ENCODE measurements at regions not wholly inside any gene's neighbourhood (a gene's known extent, or its start where the extent isn't known, plus 50 kb on each side); places are given as distances from the start of the nearest gene placed in this dataset.

DNA sequence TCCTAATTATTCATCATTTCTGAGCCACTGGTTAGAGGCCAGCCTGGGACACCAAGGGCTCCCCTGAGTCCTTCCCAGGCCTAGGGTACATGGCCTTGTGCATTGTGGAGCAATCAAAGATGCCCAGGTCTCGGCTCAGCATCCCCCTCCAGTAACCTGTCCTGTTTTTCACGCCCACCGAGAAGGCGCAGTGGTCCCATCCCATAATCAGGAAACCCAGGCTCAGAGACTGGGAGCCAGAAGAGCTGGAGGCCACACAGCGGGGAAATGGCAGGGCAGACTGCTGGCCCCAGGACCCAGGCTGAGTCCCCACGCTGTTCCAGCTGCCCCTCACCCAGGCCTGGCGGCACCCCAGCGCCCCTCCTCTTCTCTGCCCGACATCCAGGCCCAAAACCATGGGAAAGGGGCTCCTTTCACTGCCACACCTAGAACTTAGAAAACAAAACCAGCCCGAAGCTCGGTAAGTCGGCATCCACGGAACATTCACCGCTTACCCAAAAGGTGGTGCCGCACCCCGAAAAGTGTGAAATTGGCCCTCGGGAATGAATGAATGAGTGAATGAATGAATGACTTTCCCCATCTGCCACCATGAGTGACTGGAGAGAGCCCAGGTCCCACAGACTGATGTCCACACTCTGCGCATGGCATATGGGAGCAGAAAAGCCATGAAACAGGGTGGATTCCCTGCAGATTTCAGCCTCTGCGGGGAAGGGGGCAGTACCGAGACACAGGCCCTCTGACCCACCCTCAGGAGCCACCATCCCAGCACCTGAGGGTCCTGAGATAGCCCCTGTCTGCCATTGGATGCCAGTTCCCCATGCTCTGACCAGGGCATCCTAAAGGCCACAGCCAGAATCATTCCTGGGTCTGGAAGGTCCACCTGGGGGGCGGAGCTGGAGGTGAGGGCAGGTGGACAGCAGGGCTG is 132.5 kb downstream of the OLFM1 start:
- DNase-seq (ENCODE audit: low read depth), result no peak

DNA sequence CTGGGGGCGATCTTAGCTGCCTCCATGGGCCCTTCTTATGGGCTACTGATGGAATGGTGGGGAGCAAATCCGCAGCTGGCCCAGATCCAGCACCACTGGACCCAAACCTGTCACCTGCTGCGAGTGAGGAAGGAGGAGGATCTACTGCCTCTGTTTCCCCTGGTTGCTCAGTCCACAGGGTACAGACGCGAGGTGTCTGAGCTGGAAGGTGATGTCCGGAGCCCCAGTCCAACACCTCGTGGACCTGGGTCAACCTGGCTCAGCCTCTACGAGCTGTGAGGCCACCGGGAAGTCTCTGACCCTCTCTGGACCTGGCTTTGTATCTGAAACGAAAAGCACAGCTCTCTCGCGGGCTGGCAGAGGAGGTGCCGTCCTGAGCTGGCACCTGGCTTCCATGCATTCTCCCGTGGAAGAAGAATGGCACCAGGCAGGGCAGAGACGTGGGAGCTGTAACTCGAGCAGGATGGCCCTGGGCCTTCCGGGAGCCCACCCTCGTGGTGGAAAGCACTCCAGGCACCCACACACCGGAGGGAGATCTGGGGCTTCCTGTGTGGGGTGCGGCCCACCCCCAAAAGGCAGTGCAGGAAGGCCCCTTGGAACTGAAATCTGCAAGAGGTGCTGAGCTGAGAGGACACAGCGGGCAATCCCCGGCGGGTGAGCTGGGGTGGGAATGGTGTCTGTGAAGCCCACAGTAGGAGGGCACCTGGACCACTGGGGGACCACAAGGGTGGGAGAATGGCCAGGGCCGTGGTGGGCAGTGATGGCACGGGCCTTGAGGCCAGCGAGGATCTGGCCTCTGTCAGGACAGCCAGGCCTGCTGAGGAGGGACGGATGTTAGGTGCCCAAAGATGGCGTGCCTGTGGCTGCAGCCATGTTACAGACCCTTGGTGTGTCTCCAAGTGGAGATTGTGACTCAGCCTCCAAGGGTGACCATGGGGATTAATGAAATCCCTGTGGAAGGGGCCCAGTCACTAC is 133.4 kb downstream of the OLFM1 start:
- no peak for DNase-seq (ENCODE audit: low read depth)

DNA sequence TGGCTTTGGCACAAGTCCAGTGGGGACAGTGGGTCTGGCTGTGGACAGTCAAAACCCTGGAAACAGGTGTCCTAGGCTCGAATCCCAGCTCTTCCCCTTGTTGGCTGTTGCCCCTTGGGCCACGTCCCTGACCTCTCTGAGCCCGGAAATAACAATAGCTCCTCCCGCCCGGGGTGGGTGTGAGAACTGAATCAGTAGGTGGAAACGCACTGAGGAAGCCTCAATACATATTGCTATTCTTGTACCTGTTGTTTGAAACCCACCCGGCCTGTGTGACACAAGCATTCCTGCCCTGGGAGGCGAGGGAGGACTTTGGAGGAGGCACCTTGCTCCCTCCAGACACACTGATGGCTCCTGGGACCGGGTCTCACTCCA is 134.1 kb downstream of the OLFM1 start:
- DNase-seq (ENCODE audit: low read depth), result no peak

DNA sequence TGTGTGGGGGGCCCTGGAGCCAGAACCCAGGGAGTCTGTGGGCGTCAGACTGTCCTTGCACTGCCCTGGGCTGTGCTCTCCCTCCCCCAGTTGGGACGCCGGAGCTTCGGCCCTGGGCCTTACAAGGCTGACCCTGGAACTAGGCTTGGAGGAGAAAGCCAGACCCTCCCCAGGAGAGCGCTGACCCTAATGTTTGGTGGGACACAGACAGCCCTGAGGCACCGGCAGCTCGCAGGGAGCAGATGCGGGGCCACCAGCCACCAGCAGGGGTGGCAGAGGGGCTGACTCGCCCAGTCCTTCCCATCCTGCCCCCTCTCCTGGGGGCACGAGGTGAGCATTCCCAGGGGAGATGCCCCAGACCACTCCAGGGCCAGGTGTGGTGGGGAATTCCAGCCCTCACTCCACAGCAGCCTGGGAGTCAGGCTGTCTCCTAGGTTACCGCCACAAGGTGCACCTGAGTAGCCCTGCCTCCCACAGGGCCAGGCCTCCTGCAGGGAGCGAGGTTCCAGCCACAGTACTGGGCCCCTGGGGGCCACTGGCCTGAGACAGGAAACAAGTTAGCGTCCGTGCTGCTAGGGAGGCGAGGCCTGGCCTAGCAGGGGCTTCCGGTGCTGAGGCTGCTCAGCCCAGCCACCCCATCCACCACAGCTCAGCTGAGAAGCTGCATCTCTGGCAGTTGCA is 134.6 kb downstream of the OLFM1 start:
- no peak for DNase-seq (ENCODE audit: low read depth)

DNA sequence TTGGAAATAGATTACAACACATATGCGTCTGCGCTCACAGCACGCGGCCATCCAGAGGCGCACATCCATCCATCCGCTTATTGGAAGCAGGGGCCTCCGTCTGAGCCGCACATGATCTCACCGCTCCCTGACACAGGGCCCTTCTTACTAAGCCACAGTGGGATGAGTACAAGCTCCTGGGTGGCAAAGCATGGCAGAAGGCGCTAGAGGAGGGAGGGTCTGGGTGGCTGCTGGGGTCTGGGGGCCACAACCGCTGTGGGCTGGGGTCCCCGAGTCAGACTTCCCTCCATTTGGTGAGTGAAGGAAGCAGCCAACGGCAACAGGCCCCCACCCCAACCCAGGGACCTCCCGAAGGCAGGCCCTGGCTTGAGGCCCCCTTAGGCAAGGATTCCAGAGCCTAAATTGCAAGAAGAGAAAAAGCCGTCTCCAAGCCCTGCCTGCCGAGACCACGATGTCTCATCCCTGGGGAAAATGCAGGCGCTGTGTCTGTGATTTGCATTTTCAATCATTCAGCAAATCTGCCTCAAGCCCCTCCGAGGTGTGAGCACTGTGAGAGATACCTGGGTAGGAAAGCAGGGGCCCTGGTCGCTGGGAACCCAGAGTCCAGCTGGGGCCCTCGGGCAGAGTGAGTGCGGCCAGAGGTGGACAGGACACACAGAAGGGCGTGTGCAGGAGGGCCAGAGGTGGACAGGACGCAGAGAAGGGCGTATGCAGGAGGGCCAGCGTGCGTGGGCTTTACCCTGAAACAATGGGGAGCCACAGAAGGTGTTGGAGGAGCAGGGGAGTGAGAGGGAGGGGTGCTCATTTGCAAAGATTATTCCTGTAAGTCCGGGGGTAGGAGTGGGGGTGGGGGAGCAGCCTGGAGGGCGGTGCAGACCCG is 135.7 kb downstream of the OLFM1 start:
- DNase-seq (ENCODE audit: low read depth), result no peak

DNA sequence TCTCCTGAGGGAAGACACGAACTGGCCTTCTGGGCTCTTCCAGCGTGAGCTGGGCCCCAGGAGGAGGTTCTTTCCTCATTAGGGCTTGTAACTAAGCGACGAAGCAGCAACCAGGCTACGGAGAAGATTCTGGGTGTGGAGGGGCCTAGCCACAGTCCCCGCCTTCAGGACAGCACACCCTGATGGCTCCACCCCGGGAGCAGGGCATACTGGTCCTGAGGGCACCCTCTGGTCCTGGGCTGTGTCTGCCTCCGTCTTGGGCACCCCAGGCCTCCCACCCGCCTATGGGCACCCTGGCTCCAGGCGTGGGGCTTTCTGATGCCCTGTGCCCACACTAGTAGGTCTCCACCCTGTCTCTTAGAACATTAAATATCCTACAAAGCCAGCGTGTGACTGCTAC is 136.4 kb downstream of the OLFM1 start:
- no peak for DNase-seq (ENCODE audit: low read depth)

DNA sequence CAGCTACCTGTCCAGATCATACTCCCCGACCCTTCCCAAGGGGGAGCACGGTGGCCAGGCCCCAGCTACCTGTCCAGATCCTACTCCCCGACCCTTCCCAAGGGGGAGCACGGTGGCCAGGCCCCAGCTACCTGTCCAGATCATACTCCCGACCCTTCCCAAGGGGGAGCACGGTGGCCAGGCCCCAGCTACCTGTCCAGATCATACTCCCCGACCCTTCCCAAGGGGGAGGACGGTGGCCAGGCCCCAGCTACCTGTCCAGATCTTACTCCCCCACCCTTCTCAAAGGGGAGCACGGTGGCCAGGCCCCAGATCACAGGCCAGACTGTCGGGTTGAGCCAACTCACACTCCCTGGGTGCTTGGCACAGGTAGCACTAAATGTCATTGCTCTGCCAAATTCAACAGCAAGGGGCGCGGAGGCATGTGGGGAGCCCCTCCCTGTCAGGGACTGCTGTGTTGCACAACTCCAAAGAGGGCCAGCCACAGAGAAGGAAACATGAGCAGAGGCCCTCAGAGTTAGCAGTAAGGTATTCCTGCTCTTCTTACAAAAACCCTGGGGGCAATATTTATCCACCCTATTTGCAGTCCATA is 136.9 kb downstream of the OLFM1 start:
- no peak for DNase-seq (ENCODE audit: low read depth)

DNA sequence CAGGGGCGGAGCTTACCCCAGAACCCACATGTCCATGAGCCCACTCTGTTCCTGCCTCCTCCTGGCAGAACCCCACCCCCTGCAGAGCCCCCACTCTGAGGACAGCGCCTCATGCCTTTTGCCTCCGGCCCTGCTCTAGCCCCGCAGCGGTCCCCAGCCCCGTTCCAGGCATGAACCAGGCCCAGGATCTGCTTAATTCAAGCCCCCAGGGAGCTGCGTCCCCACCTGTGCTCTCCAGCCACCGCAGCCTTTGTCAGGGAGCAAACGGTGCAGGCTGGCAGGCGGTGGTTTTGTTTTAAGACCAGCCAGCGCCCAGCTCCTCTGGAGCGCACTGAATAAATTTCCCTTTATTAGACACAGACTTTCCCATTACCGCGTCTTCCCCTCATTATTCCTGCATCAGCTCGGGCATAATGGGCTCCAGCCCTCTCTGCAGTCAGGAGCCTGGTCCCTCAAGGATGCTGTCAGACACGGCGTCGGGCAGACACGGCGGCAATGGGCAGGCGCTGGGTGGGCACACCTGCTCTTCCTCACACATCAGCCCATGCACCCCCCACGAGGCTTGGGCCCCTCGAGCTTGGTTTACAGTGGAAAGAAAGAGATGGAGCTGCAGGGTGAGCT is 137.6 kb downstream of the OLFM1 start:
- DNase-seq (ENCODE audit: low read depth), result no peak

DNA sequence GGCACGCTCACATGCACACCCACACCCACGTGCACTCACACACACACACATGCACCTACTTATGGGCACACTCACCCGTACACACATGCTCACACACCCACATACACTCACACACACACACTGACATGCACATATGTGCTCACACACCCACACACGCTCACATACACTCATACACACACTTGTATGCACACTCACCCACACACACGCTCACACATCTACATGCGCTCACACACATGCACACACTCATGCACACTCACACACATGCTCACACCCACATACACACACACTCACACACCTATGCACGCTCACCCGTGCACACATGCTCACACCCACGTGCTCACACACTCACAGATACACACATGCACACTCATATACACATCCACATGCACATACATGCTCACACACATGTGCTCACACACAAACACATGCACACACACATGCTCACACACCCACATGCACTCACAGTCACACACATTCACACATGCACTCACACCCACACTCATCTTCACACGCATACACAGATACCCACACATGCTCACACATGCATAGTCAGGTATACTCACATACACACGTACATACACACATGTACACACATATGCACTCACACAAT is 138.3 kb downstream of the OLFM1 start:
- DNase-seq (ENCODE audit: low read depth), result no peak

DNA sequence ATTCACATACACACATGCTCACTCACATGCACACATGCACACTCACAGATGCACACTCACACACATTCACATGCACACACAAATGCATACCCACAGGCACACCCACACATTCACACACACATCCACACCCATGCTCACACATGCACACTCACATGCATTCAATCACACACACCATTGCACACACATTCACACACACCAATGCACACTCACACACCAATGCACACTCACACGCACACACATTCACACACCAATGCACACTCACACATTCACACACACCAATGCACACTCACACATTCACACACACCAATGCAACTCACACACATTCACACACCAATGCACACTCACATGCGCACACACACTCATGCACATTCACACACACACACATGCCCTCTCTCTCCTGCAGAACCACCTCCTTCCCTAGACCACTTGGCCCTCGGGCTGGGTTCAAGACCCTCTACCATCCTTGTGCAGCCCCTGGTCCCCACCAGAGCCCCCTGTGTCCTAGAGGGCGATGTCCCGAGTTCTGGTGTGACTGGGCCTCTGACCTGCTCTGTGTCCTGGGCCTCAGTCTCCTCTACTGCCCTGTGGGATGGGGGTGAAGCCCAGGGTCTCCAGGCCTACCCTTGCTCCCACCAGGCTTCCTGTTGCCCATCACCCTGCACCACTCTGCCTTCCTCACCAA is 139.0 kb downstream of the OLFM1 start:
- no peak for DNase-seq (ENCODE audit: low read depth)

DNA sequence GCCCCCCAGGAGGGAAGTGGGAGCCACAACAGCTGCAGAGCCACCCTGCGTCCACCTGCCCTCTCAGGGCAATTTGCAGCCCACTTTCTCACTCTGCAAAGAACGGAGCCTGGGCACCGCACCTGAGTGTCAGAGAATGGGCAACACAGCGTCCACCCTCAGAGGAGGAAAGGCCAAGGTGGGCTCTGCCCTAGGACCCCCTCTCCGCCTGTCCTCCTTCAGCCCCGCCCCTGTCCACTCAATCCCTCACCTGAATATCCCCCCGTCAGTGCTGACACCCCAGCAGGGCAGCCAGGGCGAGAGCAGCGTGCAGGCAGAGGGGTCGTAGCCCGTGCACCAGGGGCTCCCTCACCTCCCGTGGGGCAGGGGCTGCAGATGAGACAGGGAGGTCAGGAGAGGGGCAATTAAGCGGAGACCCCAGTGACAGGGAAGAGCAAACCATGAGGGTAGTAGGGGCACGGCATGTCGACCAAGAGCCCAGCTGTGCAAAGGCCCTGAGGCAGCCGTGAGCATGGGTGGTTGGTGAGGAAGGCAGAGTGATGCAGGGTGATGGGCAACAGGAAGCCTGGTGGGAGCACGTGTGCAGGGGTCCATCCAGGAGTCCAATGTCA is 140.3 kb downstream of the OLFM1 start:
- DNase-seq (ENCODE audit: low read depth), result no peak

DNA sequence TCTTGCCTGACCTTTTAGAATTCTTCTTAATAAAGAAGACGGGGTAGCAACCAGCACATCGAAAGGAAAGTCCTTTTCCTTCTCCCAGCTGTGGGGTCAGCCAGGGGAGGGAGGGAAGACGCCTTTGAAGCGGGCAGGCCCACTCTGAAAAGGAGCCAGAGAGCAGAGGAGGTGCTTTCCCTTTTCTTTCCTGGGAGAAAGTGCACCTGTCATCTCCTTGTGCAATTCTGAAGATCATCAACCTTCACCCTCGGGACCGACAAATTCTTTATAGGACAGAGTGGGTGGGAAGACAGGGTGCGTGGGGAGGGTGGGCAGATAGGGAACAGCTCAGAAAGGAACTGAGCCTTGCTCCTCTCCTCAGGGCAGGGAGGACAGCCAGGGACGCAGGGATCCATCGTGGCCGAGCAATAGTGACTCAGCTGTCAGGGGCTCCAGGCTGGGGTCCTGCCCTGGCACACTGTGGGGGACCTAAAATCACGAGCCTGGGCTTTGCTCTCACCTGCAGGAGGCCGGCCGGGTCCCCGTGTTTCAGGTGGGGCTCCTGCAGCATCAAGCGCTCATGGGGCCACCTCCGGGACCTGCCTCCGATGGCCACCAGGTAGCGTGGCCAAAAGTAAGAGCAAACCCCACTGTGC is 141.0 kb downstream of the OLFM1 start:
- DNase-seq (ENCODE audit: low read depth), result no peak

DNA sequence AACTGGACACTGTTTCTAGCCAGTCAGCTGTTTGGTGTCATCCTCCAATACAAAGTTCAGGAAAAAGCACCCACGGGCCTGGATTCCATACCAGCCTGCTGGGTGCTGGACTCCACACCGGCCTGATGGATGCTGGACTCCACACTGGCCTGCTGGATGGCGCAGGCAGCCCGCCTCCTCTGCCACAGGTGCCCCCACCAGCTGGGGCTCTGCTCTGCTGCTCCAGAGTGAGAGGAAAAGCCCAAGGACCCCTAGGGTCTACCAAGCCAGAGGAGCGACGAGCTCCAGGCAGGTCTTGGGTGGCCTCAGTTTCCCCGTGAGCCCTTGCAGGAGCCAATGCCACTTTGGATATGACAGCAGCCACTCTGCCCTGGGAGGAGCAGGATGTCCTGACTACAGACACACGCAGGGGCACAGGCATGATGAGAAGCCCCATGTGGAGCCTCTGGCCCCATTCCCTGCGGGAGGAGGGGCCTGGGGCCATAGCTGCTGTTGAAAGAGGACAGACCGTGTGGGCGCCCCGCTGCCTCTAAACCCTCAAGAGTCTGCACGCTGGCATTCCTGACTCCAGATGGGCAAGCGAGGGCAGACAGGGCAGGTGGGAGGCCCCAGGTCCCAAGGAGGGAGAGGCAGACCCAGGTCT is 141.6 kb downstream of the OLFM1 start:
- no peak for DNase-seq (ENCODE audit: low read depth)

DNA sequence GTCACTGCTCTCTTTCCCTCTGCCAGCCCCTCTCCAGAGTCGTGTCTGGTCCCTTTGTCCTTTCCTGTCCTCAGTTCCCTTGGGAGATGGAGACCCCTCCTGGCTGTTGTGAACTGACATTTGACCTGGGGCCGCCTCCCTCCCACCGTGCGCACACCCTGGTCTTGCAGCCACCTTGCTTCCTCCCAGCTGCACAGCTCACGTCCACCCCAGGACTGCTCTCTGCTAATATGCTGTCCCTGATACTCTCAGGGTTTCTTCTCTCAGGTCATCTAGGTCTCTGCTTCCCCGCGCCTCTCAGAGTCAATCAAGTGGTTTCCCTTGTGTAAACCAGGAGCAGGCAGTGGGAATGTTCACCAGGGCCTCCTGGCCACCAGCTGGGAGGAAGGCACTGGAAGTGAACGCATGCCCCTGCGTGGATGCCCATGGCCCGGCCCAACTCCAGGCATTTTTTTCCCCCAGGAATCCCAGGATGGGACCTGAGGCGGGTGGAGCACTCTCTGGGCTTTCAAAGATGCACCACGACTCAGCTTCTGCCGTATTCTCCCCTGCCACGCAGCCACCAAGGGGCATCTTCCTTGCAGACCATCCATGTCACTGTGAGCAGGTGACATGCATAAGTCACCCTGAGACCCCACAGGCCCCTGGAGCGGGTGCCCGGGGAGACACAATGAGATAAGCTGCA is 142.4 kb downstream of the OLFM1 start:
- no peak for DNase-seq (ENCODE audit: low read depth)

DNA sequence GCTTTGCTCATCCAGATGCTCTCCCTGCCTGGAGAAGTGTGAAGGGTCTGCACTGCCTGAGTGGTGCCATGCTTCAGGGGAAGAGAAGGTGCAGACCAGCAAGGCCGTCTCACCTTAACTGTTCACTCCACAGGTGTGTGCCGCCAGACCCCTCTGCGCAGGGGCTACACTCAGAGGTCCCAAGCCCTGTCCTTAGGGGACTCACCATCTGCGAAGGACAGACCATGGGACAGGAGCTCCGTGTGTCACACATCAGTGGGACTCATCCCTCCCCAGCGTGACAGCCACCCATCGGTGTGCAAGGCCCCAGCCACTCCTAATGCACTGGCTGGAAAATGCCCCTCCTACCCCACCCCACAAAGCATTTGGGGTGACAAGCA is 142.9 kb downstream of the OLFM1 start:
- no peak for DNase-seq (ENCODE audit: low read depth)

DNA sequence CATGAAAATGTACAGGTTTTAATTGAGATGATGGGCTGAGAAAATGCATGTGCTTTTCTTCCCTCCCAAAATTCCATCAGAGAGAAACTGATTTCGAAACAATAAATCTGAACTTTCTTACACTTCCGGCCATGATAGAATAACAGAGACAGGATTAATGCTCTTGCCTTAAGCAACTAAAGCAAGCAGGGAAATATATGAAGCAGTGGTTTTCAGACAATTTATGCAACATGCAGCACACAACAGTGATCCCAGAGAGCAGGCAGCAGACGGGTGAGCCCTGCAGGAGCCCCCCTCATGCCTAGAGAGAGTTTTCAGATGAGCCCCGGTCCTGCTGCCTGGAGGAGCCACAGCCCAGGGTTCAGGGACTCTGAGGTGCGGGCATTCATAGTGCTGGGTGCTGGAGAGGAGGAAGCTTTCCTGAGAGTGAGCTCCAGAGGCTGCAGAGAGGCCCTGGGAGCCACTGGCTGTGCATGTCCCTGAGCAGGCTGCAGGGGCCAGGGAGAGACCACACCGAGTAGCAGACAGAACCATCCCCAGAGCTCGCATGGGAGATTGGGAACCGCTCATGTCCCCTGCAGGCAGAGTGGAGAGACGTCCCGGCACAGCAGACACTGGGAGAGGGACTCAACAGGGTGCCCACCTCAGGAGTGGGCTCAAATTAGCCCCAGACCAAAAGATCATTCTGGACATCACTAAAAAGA is 143.5 kb downstream of the OLFM1 start:
- no peak for DNase-seq (ENCODE audit: low read depth)

Measured in activated T-cell treated with anti-CD3 and anti-CD28 coated beads for 48 hours (primary cell).